ENCODE measurements at regions not wholly inside any gene's neighbourhood (a gene's known extent, or its start where the extent isn't known, plus 50 kb on each side); places are given as distances from the start of the nearest gene placed in this dataset.

DNA sequence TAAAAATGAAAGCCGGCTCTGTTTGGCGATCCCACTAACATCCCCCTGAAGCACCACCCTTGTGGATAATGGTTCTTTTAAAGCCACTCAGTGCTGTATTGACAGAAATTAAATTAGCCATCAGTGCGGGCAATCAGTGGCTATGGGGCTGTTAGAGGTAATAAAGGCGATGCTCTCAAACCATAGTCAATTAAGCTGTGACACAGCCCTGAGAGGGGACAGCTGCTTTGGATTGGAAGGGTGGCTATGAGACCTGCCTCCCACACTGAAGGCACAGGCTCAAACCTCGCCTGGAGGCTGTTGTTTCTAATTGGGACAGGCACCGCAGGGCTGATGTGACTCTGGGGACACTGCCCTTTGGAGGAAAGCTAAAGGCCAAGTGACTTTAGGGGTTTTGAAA lies 562.2 kb downstream of the VRK1 start:
- TF ChIP-seq, protein P1, sequence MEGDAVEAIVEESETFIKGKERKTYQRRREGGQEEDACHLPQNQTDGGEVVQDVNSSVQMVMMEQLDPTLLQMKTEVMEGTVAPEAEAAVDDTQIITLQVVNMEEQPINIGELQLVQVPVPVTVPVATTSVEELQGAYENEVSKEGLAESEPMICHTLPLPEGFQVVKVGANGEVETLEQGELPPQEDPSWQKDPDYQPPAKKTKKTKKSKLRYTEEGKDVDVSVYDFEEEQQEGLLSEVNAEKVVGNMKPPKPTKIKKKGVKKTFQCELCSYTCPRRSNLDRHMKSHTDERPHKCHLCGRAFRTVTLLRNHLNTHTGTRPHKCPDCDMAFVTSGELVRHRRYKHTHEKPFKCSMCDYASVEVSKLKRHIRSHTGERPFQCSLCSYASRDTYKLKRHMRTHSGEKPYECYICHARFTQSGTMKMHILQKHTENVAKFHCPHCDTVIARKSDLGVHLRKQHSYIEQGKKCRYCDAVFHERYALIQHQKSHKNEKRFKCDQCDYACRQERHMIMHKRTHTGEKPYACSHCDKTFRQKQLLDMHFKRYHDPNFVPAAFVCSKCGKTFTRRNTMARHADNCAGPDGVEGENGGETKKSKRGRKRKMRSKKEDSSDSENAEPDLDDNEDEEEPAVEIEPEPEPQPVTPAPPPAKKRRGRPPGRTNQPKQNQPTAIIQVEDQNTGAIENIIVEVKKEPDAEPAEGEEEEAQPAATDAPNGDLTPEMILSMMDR (conservative IDR thresholded peaks at IDR 0.05), result no peak
- no peak for TF ChIP-seq ZFX (IDR thresholded peaks at IDR 0.05)
